A673 (cell line): ENCODE measurements at regions not wholly inside any gene's neighbourhood (a gene's known extent, or its start where the extent isn't known, plus 50 kb on each side); places are given as distances from the start of the nearest gene placed in this dataset.

Experiments used
- BruUV-seq: library from RNA; stranded (reverse); fragments of 400-500 nt; replicated peaks from 2 replicates; lab custom pipeline; 2021; lab: Mats Ljungman, UMichigan
- CTCF ChIA-PET: fragments of 300-600 bp; sonication (Branson Sonifier 250); formaldehyde crosslinking; loops from one replicate; lab custom pipeline; 2022; ENCODE audit warnings: antibody characterized with exemption; lab: Charles Lee
- POLR2A ChIA-PET: fragments of 300-600 bp; sonication (Branson Sonifier 250); formaldehyde crosslinking; loops from one replicate; lab custom pipeline; 2022; ENCODE audit warnings: antibody characterized with exemption; ENCODE audit not compliant: low non-redundant PET; lab: Charles Lee
- DNase-seq: peaks from one replicate; pipeline ENCODE4 v3.0.0-alpha.2; 2015; ENCODE audit warnings: low spot score
- H3K27ac ChIP-seq: fragments of 200-600 bp; sonication (generic); 2 replicates; pipeline ENCODE4 v1.5.1; 2016; ENCODE audit warnings: mixed run types, low read depth, mild to moderate bottlenecking, mixed read lengths, antibody characterized with exemption, low read length; ENCODE audit not compliant: poor library complexity, severe bottlenecking
- H3K27me3 ChIP-seq: fragments of 200-600 bp; sonication (generic); replicated peaks from 2 replicates; pipeline ENCODE4 v1.6.1; 2017; ENCODE audit warnings: mixed run types, low read depth, mild to moderate bottlenecking, mixed read lengths, antibody characterized with exemption, low read length; ENCODE audit not compliant: insufficient read depth, poor library complexity
- H3K36me3 ChIP-seq: fragments of 200-600 bp; sonication (generic); 2 replicates; pipeline ENCODE4 v1.6.1; 2016; ENCODE audit warnings: mixed run types, mild to moderate bottlenecking, mixed read lengths, antibody characterized with exemption, low read length; ENCODE audit not compliant: insufficient read depth, poor library complexity, severe bottlenecking
- H3K4me1 ChIP-seq: fragments of 200-600 bp; sonication (generic); 2 replicates; pipeline ENCODE4 v1.6.1; 2017; ENCODE audit warnings: mixed run types, mild to moderate bottlenecking, mixed read lengths, antibody characterized with exemption, low read length; ENCODE audit not compliant: insufficient read depth, poor library complexity, severe bottlenecking
- H3K4me3 ChIP-seq: fragments of 200-600 bp; sonication (generic); 2 replicates; pipeline ENCODE4 v1.5.1; 2016; ENCODE audit warnings: low read depth, mixed run types, mild to moderate bottlenecking, mixed read lengths, low read length; ENCODE audit not compliant: poor library complexity, severe bottlenecking
- H3K9me3 ChIP-seq: fragments of 200-600 bp; sonication (generic); 2 replicates; pipeline ENCODE4 v1.6.1; 2016; ENCODE audit warnings: mixed run types, low read depth, mild to moderate bottlenecking, mixed read lengths, antibody characterized with exemption, low read length; ENCODE audit not compliant: poor library complexity, severe bottlenecking
- EZH2 ChIP-seq: fragments of 200-600 bp; sonication (generic); IDR thresholded peaks from 2 replicates; pipeline ENCODE4 v1.6.1; 2017; ENCODE audit warnings: borderline replicate concordance, low read depth, mild to moderate bottlenecking, mixed read lengths, antibody characterized with exemption, low read length; ENCODE audit not compliant: poor library complexity, severe bottlenecking
- intact Hi-C: fragments of 100-400 bp; cut with micrococcal nuclease; formaldehyde crosslinking; loops from one replicate; pipeline ENCODE4 v1.10.0; 2022; ENCODE audit not compliant: unreplicated experiment
- TF ChIP-seq, protein P1 (sequence below): fragments of 300-800, 200-600 bp; sonication (generic); conservative IDR thresholded peaks from 2 replicates; pipeline ENCODE4 v1.5.1; 2017; ENCODE audit warnings: low read depth, mild to moderate bottlenecking, antibody characterized with exemption, low read length, moderate library complexity, mixed read lengths

DNA sequence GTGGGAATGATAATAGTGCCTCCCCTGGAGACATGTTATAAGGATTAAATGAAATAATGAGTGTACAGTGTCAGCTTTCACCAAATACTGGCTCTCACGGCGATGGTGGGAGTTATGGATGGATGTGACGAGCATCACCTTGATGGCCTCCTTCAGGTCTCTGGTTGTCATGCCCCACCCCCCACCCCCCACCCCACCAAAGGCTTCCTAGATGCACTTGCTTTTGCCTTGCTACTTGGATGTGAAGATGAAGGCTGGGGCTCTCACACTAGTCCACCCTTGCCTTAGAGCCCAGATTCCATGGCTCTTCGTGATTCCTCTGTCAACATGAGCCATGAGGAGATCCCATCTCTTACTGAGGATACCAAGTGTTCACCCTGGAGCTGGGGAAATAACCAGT lies 412.3 kb downstream of the NPHP4 start:
- TF ChIP-seq, protein P1, sequence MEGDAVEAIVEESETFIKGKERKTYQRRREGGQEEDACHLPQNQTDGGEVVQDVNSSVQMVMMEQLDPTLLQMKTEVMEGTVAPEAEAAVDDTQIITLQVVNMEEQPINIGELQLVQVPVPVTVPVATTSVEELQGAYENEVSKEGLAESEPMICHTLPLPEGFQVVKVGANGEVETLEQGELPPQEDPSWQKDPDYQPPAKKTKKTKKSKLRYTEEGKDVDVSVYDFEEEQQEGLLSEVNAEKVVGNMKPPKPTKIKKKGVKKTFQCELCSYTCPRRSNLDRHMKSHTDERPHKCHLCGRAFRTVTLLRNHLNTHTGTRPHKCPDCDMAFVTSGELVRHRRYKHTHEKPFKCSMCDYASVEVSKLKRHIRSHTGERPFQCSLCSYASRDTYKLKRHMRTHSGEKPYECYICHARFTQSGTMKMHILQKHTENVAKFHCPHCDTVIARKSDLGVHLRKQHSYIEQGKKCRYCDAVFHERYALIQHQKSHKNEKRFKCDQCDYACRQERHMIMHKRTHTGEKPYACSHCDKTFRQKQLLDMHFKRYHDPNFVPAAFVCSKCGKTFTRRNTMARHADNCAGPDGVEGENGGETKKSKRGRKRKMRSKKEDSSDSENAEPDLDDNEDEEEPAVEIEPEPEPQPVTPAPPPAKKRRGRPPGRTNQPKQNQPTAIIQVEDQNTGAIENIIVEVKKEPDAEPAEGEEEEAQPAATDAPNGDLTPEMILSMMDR: no peak
- no peak for TF ChIP-seq EZH2
- Histone ChIP-seq H3K27ac (no peak overlapping the region), H3K4me3 (no peak overlapping the region), H3K27me3 (peaks cover 15% of the 10 kb centered on the region), H3K4me1 (no peaks in the 10 kb centered on the region), H3K9me3 (no peaks in the 10 kb centered on the region), H3K36me3 (no peaks in the 10 kb centered on the region)
- ChIA-PET CTCF (no interaction called here), POLR2A (no interaction called here)
- BruUV-seq: no TSS peak
- no peak for DNase-seq
- intact Hi-C loops: no loop called here

DNA sequence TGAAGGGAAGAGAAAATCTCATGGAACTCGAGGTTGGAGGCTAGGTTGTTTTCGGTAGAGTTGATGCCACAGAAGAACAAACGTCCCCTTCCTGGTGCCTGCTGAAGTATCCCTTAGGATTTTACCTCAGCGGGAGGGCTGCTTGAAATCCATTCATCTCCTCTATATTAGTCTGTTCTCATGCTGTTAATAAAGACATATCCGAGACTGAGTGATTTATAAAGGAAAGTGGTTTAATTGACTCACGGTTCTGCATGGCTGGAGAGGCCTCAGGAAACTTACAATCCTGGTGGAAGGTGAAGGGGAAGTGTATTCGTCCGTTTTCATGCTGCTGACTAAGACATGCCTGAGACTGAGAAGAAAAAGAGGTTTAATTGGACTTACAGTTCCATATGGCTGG lies 413.5 kb downstream of the NPHP4 start:
- H3K9me3 ChIP-seq: no peaks in the 10 kb centered on the region
- ChIA-PET POLR2A (no interaction called here), CTCF (no interaction called here)
- DNase-seq: no peak
- no peak for TF ChIP-seq EZH2
- TF ChIP-seq, protein P1: no peak
- BruUV-seq: no TSS peak
- intact Hi-C loops: no loop called here
- H3K36me3 ChIP-seq: no peaks in the 10 kb centered on the region
- H3K27ac ChIP-seq: no peak overlapping the region
- H3K27me3 ChIP-seq: peaks cover 15% of the 10 kb centered on the region
- H3K4me3 ChIP-seq: no peak overlapping the region
- no peaks in the 10 kb centered on the region for H3K4me1 ChIP-seq

DNA sequence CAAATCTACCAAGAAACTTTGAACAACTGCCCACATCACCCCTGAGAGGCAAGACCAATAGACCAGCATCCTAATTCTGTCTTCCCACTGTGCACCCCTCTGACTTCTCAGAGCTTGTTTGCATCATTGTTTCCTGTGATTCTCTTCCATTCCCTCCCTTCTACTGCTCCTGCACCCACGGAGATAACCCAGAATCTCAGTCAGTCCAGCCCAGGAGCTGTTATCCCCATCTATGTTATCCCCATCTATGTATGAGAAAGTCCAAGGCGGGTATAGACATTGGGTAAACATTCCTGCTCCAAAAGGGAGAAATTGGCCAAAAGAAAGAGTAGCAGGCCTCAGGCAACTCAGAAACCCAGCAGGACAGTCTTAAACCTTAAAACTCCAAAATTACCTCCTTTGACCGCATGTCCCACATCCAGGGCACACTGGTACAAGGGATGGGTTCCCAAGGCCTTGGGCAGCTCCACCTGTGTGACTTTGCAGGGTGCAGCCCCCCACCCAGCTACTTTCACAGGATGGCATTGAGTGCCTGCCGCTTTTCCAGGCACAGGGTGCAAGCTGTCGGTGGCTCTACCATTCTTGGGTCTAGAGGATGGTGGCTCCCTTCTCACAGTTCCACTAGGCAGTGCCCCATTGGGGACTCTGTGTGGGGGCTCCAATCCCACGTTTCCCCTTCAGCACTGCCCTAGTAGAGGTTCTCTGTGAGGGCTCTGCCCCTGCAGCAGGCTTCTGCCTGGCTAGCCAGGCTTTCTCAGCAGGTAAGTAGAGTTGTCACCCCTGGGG lies 414.8 kb downstream of the NPHP4 start:
- ChIA-PET POLR2A (no interaction called here), CTCF (no interaction called here)
- intact Hi-C loops: no loop called here
- BruUV-seq: no TSS peak
- no peaks in the 10 kb centered on the region for H3K36me3 ChIP-seq
- no peak overlapping the region for H3K27ac ChIP-seq
- peaks cover 19% of the 10 kb centered on the region for H3K27me3 ChIP-seq
- TF ChIP-seq, protein P1: no peak
- TF ChIP-seq EZH2: no peak
- H3K4me1 ChIP-seq: no peaks in the 10 kb centered on the region
- no peaks in the 10 kb centered on the region for H3K9me3 ChIP-seq
- no peak overlapping the region for H3K4me3 ChIP-seq
- DNase-seq: no peak
